Endothelial cell of umbilical vein (primary cell): ENCODE measurements at regions not wholly inside any gene's neighbourhood (a gene's known extent, or its start where the extent isn't known, plus 50 kb on each side); places are given as distances from the start of the nearest gene placed in this dataset.

ENCODE experiments used
- BruUV-seq: library from RNA; stranded (reverse); fragments of 400-500 nt; replicated peaks from 2 replicates; lab custom pipeline; 2021; lab: Mats Ljungman, UMichigan
- CTCF ChIA-PET: fragments of 300-600, 350-600 bp; sonication (Branson Sonifier 250); formaldehyde crosslinking; loops from one replicate; lab custom pipeline; 2021; ENCODE audit warnings: antibody characterized with exemption, inconsistent platforms; lab: Charles Lee
- POLR2A ChIA-PET: fragments of 300-600, 350-600 bp; sonication (Branson Sonifier 250); formaldehyde crosslinking; loops from one replicate; lab custom pipeline; 2021; ENCODE audit warnings: antibody characterized with exemption, inconsistent platforms; lab: Charles Lee
- DNase-seq: peaks from one replicate; pipeline ENCODE4 v3.0.0-alpha.2; 2011; ENCODE audit warnings: low read depth, low spot score
- FAIRE-seq: peaks from 2 replicates; lab custom pipeline; 2011; peaks lifted over from hg19 to GRCh38; lab: Jason Lieb, UNC
- H2AFZ ChIP-seq: 2 replicates; pipeline ENCODE4 v1.6.0; 2012; ENCODE audit warnings: low read depth, low read length, control low read depth, inconsistent platforms
- H3K27ac ChIP-seq: 2 replicates; pipeline ENCODE4 v1.5.1; 2011; ENCODE audit warnings: low read depth, mild to moderate bottlenecking, control low read depth, low read length, moderate library complexity; ENCODE audit not compliant: insufficient read depth
- H3K27me3 ChIP-seq, 2 experiments: 2 replicates each; pipeline versions ENCODE4 v1.6.0 to v1.6.1; 2011; ENCODE audit warnings: low read length in 2 of 2, mixed read lengths in 1 of 2; ENCODE audit not compliant: control insufficient read depth in 2 of 2, insufficient read depth in 2 of 2
- H3K36me3 ChIP-seq, 2 experiments: 2 replicates in 1 of 2; 3 replicates in 1 of 2; pipeline ENCODE4 v1.5.1; 2011; ENCODE audit warnings: low read length in 2 of 2, mild to moderate bottlenecking in 1 of 2, moderate library complexity in 1 of 2; ENCODE audit not compliant: control insufficient read depth in 2 of 2, insufficient read depth in 2 of 2; ENCODE audit errors: extremely low read depth in 1 of 2
- H3K4me1 ChIP-seq: 3 replicates; pipeline ENCODE4 v1.5.1; 2011; ENCODE audit warnings: mild to moderate bottlenecking, low read length; ENCODE audit not compliant: control insufficient read depth, insufficient read depth; ENCODE audit errors: extremely low read depth
- H3K4me2 ChIP-seq: 2 replicates; pipeline ENCODE4 v1.6.1; 2011; ENCODE audit warnings: low read length, control low read depth, mixed read lengths; ENCODE audit not compliant: insufficient read depth
- H3K4me3 ChIP-seq, 3 experiments: fragments of 200-600 bp in 1 of 3; sonication (generic), shearing (Covaris generic) in 1 of 3; replicated peaks in 1 of 3; 2 replicates each; pipeline ENCODE4 v1.5.1; 2011 to 2016; ENCODE audit warnings: control low read depth in 3 of 3, low read length in 3 of 3, mild to moderate bottlenecking in 2 of 3, inconsistent platforms in 1 of 3, low read depth in 1 of 3, moderate library complexity in 1 of 3; ENCODE audit not compliant: insufficient read depth in 1 of 3
- H3K79me2 ChIP-seq: 2 replicates; pipeline ENCODE4 v1.6.0; 2012; ENCODE audit warnings: low read length, inconsistent platforms; ENCODE audit not compliant: control insufficient read depth, insufficient read depth
- H3K9ac ChIP-seq: replicated peaks from 2 replicates; pipeline ENCODE3; 2011; ENCODE audit warnings: low read length, control low read depth; ENCODE audit not compliant: insufficient read depth; ENCODE audit errors: extremely low read depth
- H3K9me1 ChIP-seq: replicated peaks from 3 replicates; pipeline ENCODE4 v1.6.0; 2011; ENCODE audit warnings: mild to moderate bottlenecking, low read length; ENCODE audit not compliant: control insufficient read depth, insufficient read depth; ENCODE audit errors: extremely low read depth
- H3K9me3 ChIP-seq: replicated peaks from 2 replicates; pipeline ENCODE4 v1.5.1; 2012; ENCODE audit warnings: low read length, inconsistent platforms; ENCODE audit not compliant: control insufficient read depth, insufficient read depth
- H4K20me1 ChIP-seq: replicated peaks from 2 replicates; pipeline ENCODE3; 2011; ENCODE audit warnings: mild to moderate bottlenecking, low read length; ENCODE audit not compliant: control insufficient read depth, insufficient read depth; ENCODE audit errors: extremely low read depth
- CTCF ChIP-seq, 2 donors: IDR thresholded peaks; 1 replicate in 1 of 2; 2 replicates in 1 of 2; pipeline ENCODE4 v1.5.1; 2011; ENCODE audit warnings: low read length in 2 of 2, mild to moderate bottlenecking in 2 of 2, moderate library complexity in 2 of 2, control low read depth in 1 of 2, inconsistent platforms in 1 of 2, low read depth in 1 of 2; ENCODE audit not compliant: insufficient read depth in 1 of 2; ENCODE audit errors: extremely low read depth in 1 of 2
- EZH2 ChIP-seq: IDR thresholded peaks from 2 replicates; pipeline ENCODE4 v1.6.1; 2012; ENCODE audit warnings: borderline replicate concordance, low read depth, mild to moderate bottlenecking, moderate library complexity, low read length, inconsistent platforms; ENCODE audit not compliant: severe bottlenecking
- FOS ChIP-seq: IDR thresholded peaks from 2 replicates; pipeline ENCODE4 v1.6.1; 2011; ENCODE audit warnings: mild to moderate bottlenecking, low read length, moderate library complexity, borderline replicate concordance; ENCODE audit not compliant: insufficient read depth
- GATA2 ChIP-seq: IDR thresholded peaks from 2 replicates; pipeline ENCODE4 v1.7.0; 2011; ENCODE audit warnings: low read depth, mild to moderate bottlenecking, moderate library complexity, mixed read lengths, low read length; ENCODE audit not compliant: insufficient read length, insufficient read depth
- JUN ChIP-seq: IDR thresholded peaks from 2 replicates; pipeline ENCODE4 v1.6.1; 2011; ENCODE audit warnings: borderline replicate concordance, low read depth; ENCODE audit not compliant: insufficient read length, insufficient read depth
- MAX ChIP-seq: IDR thresholded peaks from 2 replicates; pipeline ENCODE4 v1.6.1; 2011; ENCODE audit not compliant: insufficient read depth, insufficient read length
- MYC ChIP-seq: IDR thresholded peaks from one replicate; pipeline ENCODE4 v1.6.1; 2011; ENCODE audit warnings: mild to moderate bottlenecking, low read depth, low read length
- POLR2A ChIP-seq: IDR thresholded peaks from 2 replicates; pipeline ENCODE4 v1.6.1; 2012; ENCODE audit warnings: low read depth, mild to moderate bottlenecking, control low read depth, low read length
- POLR2AphosphoS5 ChIP-seq: IDR thresholded peaks from 2 replicates; pipeline ENCODE4 v1.6.1; 2012; ENCODE audit warnings: low read depth, mild to moderate bottlenecking, control low read depth, low read length, moderate library complexity; ENCODE audit not compliant: insufficient read depth
- dilution Hi-C: fragments of 300-500 bp; cut with MboI; formaldehyde crosslinking; loops from one replicate; pipeline ENCODE4 v1.15.0; 2019; ENCODE audit warnings: low sequenced_read_pairs; ENCODE audit not compliant: extremely low pct_ligation_motif_present
- intact Hi-C: fragments of 100-400 bp; cut with micrococcal nuclease; formaldehyde crosslinking; loops from one replicate; pipeline ENCODE4 v1.10.0; 2022

GRCh38 chr5:82694711-82695285 lies 382.4 kb downstream of the TMEM167A start:
- Histone ChIP-seq H2AFZ (no peak overlapping the region), H3K9me3 (no peaks in the 10 kb centered on the region), H3K9ac (no peak overlapping the region), H3K36me3 (no peaks in the 10 kb centered on the region), H3K27me3 (no peaks in the 10 kb centered on the region), H3K4me1 (no peaks in the 10 kb centered on the region), H3K79me2 (no peaks in the 10 kb centered on the region), H3K4me3 (no peak overlapping the region), H3K27ac (no peak overlapping the region), H3K9me1 (no peaks in the 10 kb centered on the region), H3K4me2 (no peak overlapping the region), H4K20me1 (no peaks in the 10 kb centered on the region)
- intact Hi-C loops = no loop called here
- dilution Hi-C loops = no loop called here
- TF ChIP-seq JUN = no peak
- TF ChIP-seq EZH2 = no peak
- no peak for TF ChIP-seq MAX
- ChIA-PET CTCF (no interaction called here), POLR2A (no interaction called here)
- no peak for DNase-seq
- no peak for FAIRE-seq
- no TSS peak for BruUV-seq

- H3K4me3 ChIP-seq = no peak overlapping the region
- DNase-seq (no peak), FAIRE-seq (no peak)
- no peaks in the 10 kb centered on the region for H4K20me1 ChIP-seq
- no peaks in the 10 kb centered on the region for H3K27me3 ChIP-seq
- intact Hi-C loops (no loop called here), dilution Hi-C loops (no loop called here)
- H3K4me2 ChIP-seq = no peak overlapping the region
- H3K27ac ChIP-seq = no peak overlapping the region
- H3K4me1 ChIP-seq = no peaks in the 10 kb centered on the region
- ChIA-PET CTCF (no interaction called here), POLR2A (no interaction called here)
- no peaks in the 10 kb centered on the region for H3K9me3 ChIP-seq
- no TSS peak for BruUV-seq
- H3K9me1 ChIP-seq = no peaks in the 10 kb centered on the region
- no peak for TF ChIP-seq MYC
- no peak for TF ChIP-seq JUN
- TF ChIP-seq CTCF (IDR thresholded peaks at IDR 0.05; ENCODE audit: extremely low read depth in 1 of 2, insufficient read depth in 1 of 2, low read depth in 1 of 2, low read length in 2 of 2) = no peak
- TF ChIP-seq POLR2AphosphoS5 = no peak
- no peak for TF ChIP-seq FOS
- TF ChIP-seq EZH2 = no peak
- no peak for TF ChIP-seq POLR2A
- no peak for TF ChIP-seq GATA2
- no peak overlapping the region for H2AFZ ChIP-seq
- no peaks in the 10 kb centered on the region for H3K36me3 ChIP-seq
- no peak overlapping the region for H3K9ac ChIP-seq
- H3K79me2 ChIP-seq = no peaks in the 10 kb centered on the region
These were observed 384.4 kb downstream of the TMEM167A start for GRCh38 chr5:82692826-82693225.
